HCT116 (cell line): ENCODE measurements at regions not wholly inside any gene's neighbourhood (a gene's known extent, or its start where the extent isn't known, plus 50 kb on each side); places are given as distances from the start of the nearest gene placed in this dataset.

Experiments
- ATAC-seq: fragments of 200-7000 bp; cut with Tn5 transposase; 2 replicates; pipeline ENCODE4 v1.9.1; 2020; ENCODE audit warnings: mild to moderate bottlenecking, moderate library complexity
- BruUV-seq: library from RNA; stranded (reverse); fragments of 400-500 nt; replicated peaks from 2 replicates; lab custom pipeline; 2021; lab: Mats Ljungman, UMichigan
- CTCF ChIA-PET: fragments of 300-600 bp; sonication (Branson Sonifier 250); formaldehyde crosslinking; loops from one replicate; lab custom pipeline; 2021; ENCODE audit warnings: antibody characterized with exemption; lab: Charles Lee
- POLR2A ChIA-PET: fragments of 300-600, 350-600 bp; sonication (Branson Sonifier 250); formaldehyde crosslinking; loops from one replicate; lab custom pipeline; 2021; ENCODE audit warnings: antibody characterized with exemption; lab: Charles Lee
- RAD21 ChIA-PET, 2 experiments: fragments of 300-600 bp; sonication (Branson Sonifier 250); formaldehyde crosslinking; loops; one replicate each; lab custom pipeline; 2023; ENCODE audit warnings: low total read pairs in 2 of 2; ENCODE audit not compliant: uncharacterized antibody in 2 of 2, unreplicated experiment in 2 of 2, low non-redundant PET in 1 of 2; lab: Charles Lee
- DNase-seq: peaks from one replicate; pipeline ENCODE4 v3.0.0-alpha.2; 2010; ENCODE audit warnings: low read depth, low spot score
- H2AFZ ChIP-seq: fragments of 200-600 bp; shearing (Covaris generic), sonication (generic); 2 replicates; pipeline ENCODE4 v1.6.1; 2017; ENCODE audit warnings: low read depth, mixed run types, mixed read lengths, antibody characterized with exemption, low read length; ENCODE audit not compliant: poor library complexity, severe bottlenecking
- H3K27ac ChIP-seq: 2 replicates; pipeline ENCODE4 v1.5.1; 2012; ENCODE audit warnings: low read depth, low read length
- H3K27me3 ChIP-seq: fragments of 200-600 bp; sonication (generic); 2 replicates; pipeline ENCODE4 v1.6.1; 2016; ENCODE audit warnings: mixed run types, low read length, mixed read lengths; ENCODE audit not compliant: insufficient read depth
- H3K36me3 ChIP-seq, 2 experiments: fragments of 200-500 bp in 1 of 2; fragments of 200-600 bp in 1 of 2; sonication (Bioruptor generic) in 1 of 2; sonication (generic) in 1 of 2; 2 replicates each; pipeline versions ENCODE4 v1.5.1 to v1.6.1; 2014 to 2016; ENCODE audit warnings: low read length in 2 of 2, inconsistent platforms in 1 of 2, mixed read lengths in 1 of 2, mixed run types in 1 of 2; ENCODE audit not compliant: insufficient read depth in 2 of 2, control insufficient read depth in 1 of 2
- H3K4me1 ChIP-seq, 2 experiments: fragments of 200-600 bp in 1 of 2; sonication (generic) in 1 of 2; 2 replicates each; pipeline versions ENCODE4 v1.5.1 to v1.6.1; 2012 to 2017; ENCODE audit warnings: low read length in 2 of 2, inconsistent platforms in 1 of 2, mild to moderate bottlenecking in 1 of 2, mixed read lengths in 1 of 2, mixed run types in 1 of 2, moderate library complexity in 1 of 2; ENCODE audit not compliant: insufficient read depth in 2 of 2, control insufficient read depth in 1 of 2
- H3K4me2 ChIP-seq: fragments of 200-600 bp; sonication (generic); 2 replicates; pipeline ENCODE4 v1.6.1; 2017; ENCODE audit warnings: mixed run types, low read length, mixed read lengths
- H3K4me3 ChIP-seq, 2 experiments: fragments of 200-600 bp in 1 of 2; sonication (generic) in 1 of 2; replicated peaks in 1 of 2; 2 replicates each; pipeline ENCODE4 v1.5.1; 2011 to 2016; ENCODE audit warnings: low read length in 2 of 2, control low read depth in 1 of 2, low read depth in 1 of 2, mild to moderate bottlenecking in 1 of 2, mixed read lengths in 1 of 2, mixed run types in 1 of 2
- H3K79me2 ChIP-seq: fragments of 200-600 bp; sonication (generic); 2 replicates; pipeline ENCODE4 v1.6.1; 2017; ENCODE audit warnings: mild to moderate bottlenecking, mixed run types, low read length, moderate library complexity, mixed read lengths; ENCODE audit not compliant: insufficient read depth
- H3K9ac ChIP-seq: fragments of 200-600 bp; sonication (generic); 2 replicates; pipeline ENCODE4 v1.6.1; 2016; ENCODE audit warnings: low read length, mixed read lengths
- H3K9me2 ChIP-seq: fragments of 200-600 bp; sonication (generic), shearing (Covaris generic); 2 replicates; pipeline ENCODE4 v1.6.1; 2017; ENCODE audit warnings: mixed run types, mild to moderate bottlenecking, moderate library complexity; ENCODE audit not compliant: insufficient read depth
- H3K9me3 ChIP-seq, 2 experiments: fragments of 200-500 bp in 1 of 2; fragments of 200-600 bp in 1 of 2; sonication (Bioruptor generic) in 1 of 2; sonication (generic) in 1 of 2; 2 replicates each; pipeline ENCODE4 v1.6.1; 2014 to 2017; ENCODE audit warnings: low read length in 2 of 2, mixed read lengths in 2 of 2, inconsistent platforms in 1 of 2, low read depth in 1 of 2, mild to moderate bottlenecking in 1 of 2, mixed run types in 1 of 2, moderate library complexity in 1 of 2; ENCODE audit not compliant: control insufficient read depth in 1 of 2, insufficient read depth in 1 of 2
- H4K20me1 ChIP-seq: fragments of 200-600 bp; sonication (generic), shearing (Covaris generic); 2 replicates; pipeline ENCODE4 v1.6.1; 2017; ENCODE audit warnings: mixed run types, mild to moderate bottlenecking, moderate library complexity; ENCODE audit not compliant: insufficient read depth
- EZH2 ChIP-seq: fragments of 200-600 bp; sonication (generic); IDR thresholded peaks from 2 replicates; pipeline ENCODE4 v1.6.1; 2017; ENCODE audit warnings: antibody characterized with exemption, mixed run types
- JUND ChIP-seq: IDR thresholded peaks from 2 replicates; pipeline ENCODE4 v1.6.1; 2012
- REST ChIP-seq: IDR thresholded peaks from 2 replicates; pipeline ENCODE4 v1.6.1; 2012; ENCODE audit warnings: low read depth
- SP1 ChIP-seq: IDR thresholded peaks from 2 replicates; pipeline ENCODE4 v1.6.1; 2012; ENCODE audit warnings: low read depth
- SRF ChIP-seq: IDR thresholded peaks from 2 replicates; pipeline ENCODE4 v1.6.1; 2012; ENCODE audit warnings: low read depth
- YY1 ChIP-seq: IDR thresholded peaks from 2 replicates; pipeline ENCODE4 v1.6.1; 2011; ENCODE audit warnings: low read length, low read depth, moderate library complexity, mild to moderate bottlenecking; ENCODE audit not compliant: insufficient replicate concordance; ENCODE audit errors: extremely low read depth
- ZFX ChIP-seq: fragments of 450-650 bp; IDR thresholded peaks from 2 replicates; pipeline ENCODE4 v1.6.1; 2017
- intact Hi-C: fragments of 100-400 bp; cut with micrococcal nuclease; formaldehyde crosslinking; loops from 2 replicates; pipeline ENCODE4 v1.10.0; 2022

GRCh38 chr14:85254711-85255110, 275.2 kb upstream of the FLRT2 start:
- DNase-seq, result no peak

More at GRCh38 chr14:85254711-85255110, 275.2 kb upstream of the FLRT2 start:
- Histone ChIP-seq H3K79me2 (no peaks in the 10 kb centered on the region), H3K9ac (no peak overlapping the region), H3K36me3 (no peaks in the 10 kb centered on the region), H4K20me1 (no peaks in the 10 kb centered on the region), H3K4me1 (no peaks in the 10 kb centered on the region), H3K4me3 (no peak overlapping the region), H3K27me3 (no peaks in the 10 kb centered on the region), H3K9me2 (no peaks in the 10 kb centered on the region), H2AFZ (no peak overlapping the region), H3K27ac (no peak overlapping the region), H3K4me2 (no peak overlapping the region), H3K9me3 (peaks cover 5 to 25% of the 10 kb centered on the region in 2 experiments; a peak in 2 of 4 replicates)
- ATAC-seq, result no peak
- TF ChIP-seq SP1 (no peak), YY1 (no peak), EZH2 (no peak), REST (no peak), SRF (no peak), ZFX (no peak), JUND (no peak)
- BruUV-seq, result no TSS peak
- RAD21 ChIA-PET, result no interaction called here
- intact Hi-C loops, result no loop called here
- CTCF ChIA-PET, result no interaction called here
- POLR2A ChIA-PET, result no interaction called here
